A673 (cell line): ENCODE measurements at regions not wholly inside any gene's neighbourhood (a gene's known extent, or its start where the extent isn't known, plus 50 kb on each side); places are given as distances from the start of the nearest gene placed in this dataset.

Source experiments
- EZH2 ChIP-seq: fragments of 200-600 bp; sonication (generic); IDR thresholded peaks from 2 replicates; pipeline ENCODE4 v1.6.1; 2017; ENCODE audit warnings: borderline replicate concordance, low read depth, mild to moderate bottlenecking, mixed read lengths, antibody characterized with exemption, low read length; ENCODE audit not compliant: poor library complexity, severe bottlenecking
- TF ChIP-seq, protein P1 (sequence below): fragments of 300-800, 200-600 bp; sonication (generic); conservative IDR thresholded peaks from 2 replicates; pipeline ENCODE4 v1.5.1; 2017; ENCODE audit warnings: low read depth, mild to moderate bottlenecking, antibody characterized with exemption, low read length, moderate library complexity, mixed read lengths

DNA sequence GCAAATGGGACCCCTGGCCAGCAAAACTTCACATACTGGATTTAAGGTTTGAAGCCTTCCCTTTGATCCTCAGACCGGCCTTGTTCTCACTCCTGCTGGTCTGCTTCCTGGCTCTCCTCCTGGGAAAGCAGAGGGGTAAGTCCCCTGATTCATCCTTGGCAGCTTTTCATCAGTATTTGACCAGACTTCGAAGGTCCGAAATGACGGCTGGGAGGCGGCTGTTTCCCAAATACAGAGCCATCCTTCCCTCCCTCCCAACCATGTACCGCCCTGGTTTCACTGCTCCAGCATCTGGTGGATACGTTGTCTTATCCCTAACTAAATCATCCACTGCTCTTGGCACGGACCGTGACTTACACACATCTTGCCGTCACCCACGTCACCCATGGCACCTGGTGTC, 265.5 kb downstream of the BCOR start:
- TF ChIP-seq, protein P1, sequence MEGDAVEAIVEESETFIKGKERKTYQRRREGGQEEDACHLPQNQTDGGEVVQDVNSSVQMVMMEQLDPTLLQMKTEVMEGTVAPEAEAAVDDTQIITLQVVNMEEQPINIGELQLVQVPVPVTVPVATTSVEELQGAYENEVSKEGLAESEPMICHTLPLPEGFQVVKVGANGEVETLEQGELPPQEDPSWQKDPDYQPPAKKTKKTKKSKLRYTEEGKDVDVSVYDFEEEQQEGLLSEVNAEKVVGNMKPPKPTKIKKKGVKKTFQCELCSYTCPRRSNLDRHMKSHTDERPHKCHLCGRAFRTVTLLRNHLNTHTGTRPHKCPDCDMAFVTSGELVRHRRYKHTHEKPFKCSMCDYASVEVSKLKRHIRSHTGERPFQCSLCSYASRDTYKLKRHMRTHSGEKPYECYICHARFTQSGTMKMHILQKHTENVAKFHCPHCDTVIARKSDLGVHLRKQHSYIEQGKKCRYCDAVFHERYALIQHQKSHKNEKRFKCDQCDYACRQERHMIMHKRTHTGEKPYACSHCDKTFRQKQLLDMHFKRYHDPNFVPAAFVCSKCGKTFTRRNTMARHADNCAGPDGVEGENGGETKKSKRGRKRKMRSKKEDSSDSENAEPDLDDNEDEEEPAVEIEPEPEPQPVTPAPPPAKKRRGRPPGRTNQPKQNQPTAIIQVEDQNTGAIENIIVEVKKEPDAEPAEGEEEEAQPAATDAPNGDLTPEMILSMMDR: no peak
- TF ChIP-seq EZH2: no peak
